GM21529 (cell line): ENCODE measurements at regions not wholly inside any gene's neighbourhood (a gene's known extent, or its start where the extent isn't known, plus 50 kb on each side); places are given as distances from the start of the nearest gene placed in this dataset.
"Not testable (repeated sequence)": the region's sequence is repeated elsewhere in the genome, so short reads cannot be mapped to it uniquely, and the experiment has no call there.

Experiments used
- ATAC-seq: cut with Tn5 transposase; IDR thresholded peaks from one replicate; pipeline ENCODE4 v1.9.1; 2021; ENCODE audit not compliant: unreplicated experiment

DNA sequence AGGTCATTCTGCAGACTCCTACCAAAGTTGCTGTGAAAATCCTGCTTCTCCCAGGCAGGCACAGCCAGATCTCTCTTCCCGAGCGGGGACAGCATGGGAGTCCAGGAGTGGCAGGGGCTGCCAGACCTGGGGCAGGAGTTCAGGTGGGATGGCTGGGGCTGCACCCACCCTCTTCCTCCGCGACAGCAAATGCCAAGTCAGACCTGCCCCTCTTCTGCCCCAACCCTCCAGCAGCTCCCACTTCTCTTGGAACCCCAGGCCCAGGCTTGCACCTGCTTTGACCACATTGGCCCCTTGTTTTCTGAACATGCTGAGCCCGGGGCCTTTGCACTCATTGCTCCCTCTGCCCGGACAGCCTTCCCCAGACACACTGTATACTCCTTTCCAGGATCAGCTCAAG is 288.2 kb upstream of the HS6ST1 start:
- no peak for ATAC-seq

- ATAC-seq, result no peak
Observed at GRCh38 chr2:128607440-128607839, 288.8 kb upstream of the HS6ST1 start.

DNA sequence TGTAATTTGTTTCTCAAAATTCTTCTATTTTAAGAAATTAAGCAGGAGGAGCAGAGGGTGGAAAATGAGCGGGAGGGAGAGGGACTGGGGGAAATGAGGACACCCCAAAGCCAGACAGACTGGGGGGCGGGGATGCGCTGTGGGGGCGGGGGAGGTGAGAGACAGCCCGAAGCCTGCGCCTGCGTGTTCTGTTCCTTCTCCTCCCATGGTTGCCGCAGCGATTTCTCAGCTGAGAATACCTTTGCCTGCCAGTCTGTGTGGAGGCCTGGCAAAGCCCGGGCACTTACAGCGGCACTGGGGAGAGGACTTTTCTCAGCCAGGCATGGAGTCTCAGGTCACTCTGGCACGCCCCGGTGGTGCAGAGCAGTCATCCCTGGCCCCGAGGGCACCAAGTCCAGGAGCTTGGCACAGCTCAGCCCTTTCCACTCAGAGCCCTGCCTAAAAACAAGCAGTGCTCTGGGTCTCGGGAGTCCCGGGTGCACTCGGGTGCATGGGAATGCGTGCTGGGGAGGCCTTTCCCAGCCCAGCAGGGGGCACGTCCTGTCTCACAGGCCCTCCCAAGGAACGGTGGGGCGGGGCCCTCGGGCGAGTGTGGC is 289.3 kb upstream of the HS6ST1 start:
- ATAC-seq, result no peak

DNA sequence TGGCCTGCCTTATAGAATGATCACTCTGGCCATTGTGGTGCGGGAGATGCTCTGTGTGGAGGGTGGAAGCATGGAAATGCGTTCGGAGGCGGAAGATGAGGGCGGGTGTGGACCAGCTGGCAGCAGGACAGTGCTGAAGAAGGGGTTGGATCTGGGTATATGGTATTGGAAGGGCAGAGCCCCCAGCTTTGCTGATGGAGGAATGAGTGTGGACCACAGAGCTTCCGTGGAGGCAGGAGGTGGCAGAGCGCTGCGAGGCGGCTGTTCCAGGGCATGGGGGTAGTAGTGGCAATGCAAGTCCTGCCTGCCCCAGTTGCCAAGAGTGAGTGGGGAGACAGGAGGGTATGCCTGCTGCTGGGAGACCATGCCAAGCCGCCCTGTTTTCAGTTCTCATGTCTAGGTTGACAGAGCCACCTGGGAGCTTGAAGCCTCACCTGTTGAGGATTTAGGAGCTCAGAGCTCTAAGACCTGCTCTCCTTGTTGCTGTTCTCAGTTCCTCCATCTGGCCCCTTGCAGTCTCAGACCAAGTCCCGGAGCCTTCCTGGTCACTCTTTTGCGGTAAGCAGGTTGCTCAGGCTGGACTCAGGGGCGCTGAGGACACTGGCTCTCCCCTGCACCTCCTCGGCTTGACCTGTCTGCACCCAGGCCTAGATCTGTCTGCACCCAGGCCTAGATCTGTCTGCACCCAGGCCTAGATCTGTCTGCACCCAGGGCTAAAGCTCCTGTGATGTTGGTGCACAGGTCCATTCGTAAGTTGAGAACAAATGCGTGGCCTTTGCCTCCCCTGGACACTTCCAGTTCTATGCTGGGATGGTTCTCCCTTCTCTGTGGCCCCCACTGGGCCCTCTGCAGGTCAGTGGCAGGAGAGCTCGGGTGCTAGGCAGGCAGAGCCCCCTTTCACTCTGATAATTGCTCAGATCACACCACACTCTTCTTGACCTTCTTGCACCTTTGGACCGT is 290.5 kb upstream of the HS6ST1 start:
- no peak for ATAC-seq

DNA sequence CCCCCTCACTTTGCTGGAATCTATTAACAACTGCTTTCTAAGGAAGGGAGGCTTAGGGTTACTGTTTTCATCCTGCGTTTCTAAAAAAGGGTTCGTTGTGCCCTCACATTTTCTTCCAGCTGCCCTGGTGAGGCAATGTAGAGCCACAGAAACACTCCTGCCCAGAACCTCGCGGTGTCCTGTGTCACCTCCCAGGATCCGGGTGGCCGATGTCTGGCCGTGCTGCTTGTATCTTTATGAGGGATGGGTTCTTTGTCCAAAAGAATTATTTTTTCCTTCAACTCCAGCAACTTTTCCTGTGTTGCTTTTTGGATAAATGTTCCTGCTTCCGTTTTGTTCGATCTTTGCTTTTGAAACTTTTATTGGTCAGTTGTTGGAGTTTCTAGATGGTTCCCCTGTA is 291.8 kb upstream of the HS6ST1 start:
- ATAC-seq, result no peak

DNA sequence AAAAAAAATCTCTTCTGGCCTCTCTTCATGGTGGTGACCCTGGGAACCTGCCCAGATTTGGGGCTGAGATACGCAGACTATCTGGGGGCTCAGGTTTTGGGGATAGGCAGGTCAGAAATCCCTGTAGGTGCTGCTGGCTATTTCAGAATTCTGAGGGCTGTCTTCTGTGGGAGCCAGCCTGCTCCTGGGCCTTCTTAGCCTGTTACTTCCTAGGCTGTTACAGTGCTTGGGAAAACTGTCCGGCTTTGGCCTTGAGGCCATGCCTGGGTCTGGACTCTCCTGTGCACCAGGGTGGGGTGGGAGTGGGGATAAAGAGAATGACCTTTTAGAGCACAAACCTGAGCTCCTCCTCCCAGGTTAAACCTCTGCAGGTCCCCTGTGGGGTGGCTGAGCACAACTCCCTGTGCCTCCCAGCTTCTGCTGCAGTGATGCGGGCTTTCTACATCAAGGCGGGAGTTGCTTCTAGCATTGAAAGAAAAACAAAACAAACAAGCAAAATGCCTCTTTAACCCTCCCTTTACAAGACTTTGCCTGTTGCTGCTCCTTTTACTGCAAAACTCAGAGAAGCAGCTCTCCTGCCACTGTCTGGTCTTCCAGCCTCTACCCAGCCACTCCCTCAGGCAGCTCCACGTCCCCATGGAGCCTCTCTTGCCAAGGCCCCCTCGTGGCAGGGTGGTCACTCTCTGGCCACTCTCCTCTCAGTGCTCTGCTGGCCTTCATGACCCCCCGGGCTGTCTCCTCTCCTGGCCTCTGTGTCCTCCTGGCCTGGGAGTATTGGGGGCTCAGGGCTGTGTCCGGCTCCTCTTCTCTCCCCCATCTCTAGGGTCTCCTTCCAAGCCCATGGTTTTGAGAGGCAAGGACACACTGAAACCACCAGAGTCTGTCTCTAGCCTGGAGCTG is 293.0 kb upstream of the HS6ST1 start:
- ATAC-seq, result no peak

DNA sequence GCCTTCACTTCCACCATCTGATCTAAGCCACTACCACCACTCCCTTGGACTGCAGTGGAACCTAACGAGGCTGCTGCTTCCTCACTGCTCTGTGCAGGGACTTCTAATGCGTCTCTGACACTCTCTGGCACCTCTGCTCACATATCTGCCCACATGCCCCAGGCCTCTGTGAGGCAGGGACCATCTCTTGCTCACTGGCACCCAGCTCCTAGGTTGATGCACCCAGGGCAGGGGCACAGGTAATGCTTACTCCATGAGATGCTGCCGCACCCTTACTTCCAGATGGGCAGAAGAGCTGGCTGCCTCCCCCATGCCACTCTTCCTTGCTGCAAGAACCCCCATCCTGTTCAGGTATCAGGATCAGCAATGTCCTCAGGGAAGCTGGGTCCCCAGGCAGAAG is 294.0 kb upstream of the HS6ST1 start:
- no peak for ATAC-seq

GRCh38 chr2:128613351-128613750 is 294.7 kb upstream of the HS6ST1 start:
- no peak for ATAC-seq

DNA sequence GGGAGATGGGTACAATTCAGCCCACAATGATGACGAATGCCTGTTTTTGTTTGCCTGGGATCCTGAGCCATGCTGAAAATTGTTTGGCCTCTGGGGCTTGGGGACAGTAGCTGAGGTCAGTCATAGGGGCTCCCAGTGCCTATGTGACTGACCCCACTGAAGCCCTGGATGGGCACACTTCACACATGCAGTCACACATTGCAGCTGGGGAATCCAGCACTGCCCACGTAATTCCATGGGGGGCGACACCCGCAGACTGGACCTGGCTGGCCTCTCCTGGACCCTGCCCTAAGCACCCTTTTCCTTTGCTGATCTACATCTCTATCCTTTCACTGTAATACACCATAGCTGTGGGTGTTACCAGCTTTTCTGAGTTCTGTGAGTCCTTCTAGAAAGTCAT is 295.2 kb upstream of the HS6ST1 start:
- no peak for ATAC-seq

GRCh38 chr2:128614907-128615306 is 296.2 kb upstream of the HS6ST1 start:
- ATAC-seq, result not testable (repeated sequence)

- ATAC-seq, result no peak
Observed at GRCh38 chr2:128615571-128615970, 296.9 kb upstream of the HS6ST1 start.

GRCh38 chr2:128617029-128617590 is 298.4 kb upstream of the HS6ST1 start:
- ATAC-seq, result no peak

DNA sequence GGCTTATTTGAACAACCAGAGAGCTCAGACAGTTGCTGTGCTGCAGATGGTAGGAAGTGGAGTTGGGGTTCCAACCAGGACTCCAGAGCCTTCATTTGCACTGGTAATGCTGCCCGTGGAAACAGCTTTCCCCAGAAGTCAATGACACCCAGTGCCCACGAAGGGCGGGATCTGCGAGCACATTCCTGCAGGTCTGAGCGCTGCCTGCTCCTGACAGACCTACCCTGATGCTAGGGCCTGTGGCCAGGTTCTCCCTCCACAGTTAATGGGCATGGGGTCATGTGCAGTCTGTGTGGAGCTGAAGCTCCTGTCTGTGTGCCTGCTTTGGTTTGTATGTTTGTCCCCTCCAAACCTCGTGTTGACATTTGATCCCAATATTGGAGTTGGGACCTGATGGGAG is 299.0 kb upstream of the HS6ST1 start:
- ATAC-seq, result no peak

- no peak for ATAC-seq
Observed at GRCh38 chr2:128618642-128619041, 300.0 kb upstream of the HS6ST1 start.

- no peak for ATAC-seq
Observed at GRCh38 chr2:128619471-128620325, 301.0 kb upstream of the HS6ST1 start.

- no peak for ATAC-seq
Observed at GRCh38 chr2:128621074-128621473, 302.4 kb upstream of the HS6ST1 start.

DNA sequence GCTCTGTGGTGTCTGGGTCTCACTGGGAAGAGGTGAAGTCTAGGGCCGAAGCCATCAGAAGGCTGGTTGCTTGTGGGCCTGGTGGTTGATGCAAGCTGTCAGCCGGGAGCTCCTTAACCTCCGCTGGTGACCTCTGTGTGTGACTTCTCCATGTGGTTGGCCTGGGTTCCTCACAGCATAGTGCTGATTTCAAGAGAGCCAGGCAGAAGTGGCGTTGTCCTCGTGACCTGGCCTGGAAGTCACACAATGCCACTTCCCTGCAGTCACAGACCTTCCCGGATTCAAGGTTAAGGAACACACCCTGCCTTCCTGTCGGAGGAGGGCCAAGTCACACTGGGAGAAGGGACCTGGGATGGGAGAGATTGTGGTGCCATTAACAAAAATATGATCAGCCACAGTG is 303.7 kb upstream of the HS6ST1 start:
- no peak for ATAC-seq

GRCh38 chr2:128622955-128623620 is 304.4 kb upstream of the HS6ST1 start:
- ATAC-seq, result no peak
